Endothelial cell of umbilical vein (primary cell): ENCODE measurements at regions not wholly inside any gene's neighbourhood (a gene's known extent, or its start where the extent isn't known, plus 50 kb on each side); places are given as distances from the start of the nearest gene placed in this dataset.

Experiments used
- BruUV-seq: library from RNA; stranded (reverse); fragments of 400-500 nt; replicated peaks from 2 replicates; lab custom pipeline; 2021; lab: Mats Ljungman, UMichigan
- CTCF ChIA-PET: fragments of 300-600, 350-600 bp; sonication (Branson Sonifier 250); formaldehyde crosslinking; loops from one replicate; lab custom pipeline; 2021; ENCODE audit warnings: antibody characterized with exemption, inconsistent platforms; lab: Charles Lee
- POLR2A ChIA-PET: fragments of 300-600, 350-600 bp; sonication (Branson Sonifier 250); formaldehyde crosslinking; loops from one replicate; lab custom pipeline; 2021; ENCODE audit warnings: antibody characterized with exemption, inconsistent platforms; lab: Charles Lee
- DNase-seq: peaks from one replicate; pipeline ENCODE4 v3.0.0-alpha.2; 2011; ENCODE audit warnings: low read depth, low spot score
- FAIRE-seq: peaks from 2 replicates; lab custom pipeline; 2011; peaks lifted over from hg19 to GRCh38; lab: Jason Lieb, UNC
- H2AFZ ChIP-seq: 2 replicates; pipeline ENCODE4 v1.6.0; 2012; ENCODE audit warnings: low read depth, low read length, control low read depth, inconsistent platforms
- H3K27ac ChIP-seq: 2 replicates; pipeline ENCODE4 v1.5.1; 2011; ENCODE audit warnings: low read depth, mild to moderate bottlenecking, control low read depth, low read length, moderate library complexity; ENCODE audit not compliant: insufficient read depth
- H3K27me3 ChIP-seq, 2 experiments: 2 replicates each; pipeline versions ENCODE4 v1.6.0 to v1.6.1; 2011; ENCODE audit warnings: low read length in 2 of 2, mixed read lengths in 1 of 2; ENCODE audit not compliant: control insufficient read depth in 2 of 2, insufficient read depth in 2 of 2
- H3K36me3 ChIP-seq, 2 experiments: 2 replicates in 1 of 2; 3 replicates in 1 of 2; pipeline ENCODE4 v1.5.1; 2011; ENCODE audit warnings: low read length in 2 of 2, mild to moderate bottlenecking in 1 of 2, moderate library complexity in 1 of 2; ENCODE audit not compliant: control insufficient read depth in 2 of 2, insufficient read depth in 2 of 2; ENCODE audit errors: extremely low read depth in 1 of 2
- H3K4me1 ChIP-seq: 3 replicates; pipeline ENCODE4 v1.5.1; 2011; ENCODE audit warnings: mild to moderate bottlenecking, low read length; ENCODE audit not compliant: control insufficient read depth, insufficient read depth; ENCODE audit errors: extremely low read depth
- H3K4me2 ChIP-seq: 2 replicates; pipeline ENCODE4 v1.6.1; 2011; ENCODE audit warnings: low read length, control low read depth, mixed read lengths; ENCODE audit not compliant: insufficient read depth
- H3K4me3 ChIP-seq, 3 experiments: fragments of 200-600 bp in 1 of 3; sonication (generic), shearing (Covaris generic) in 1 of 3; replicated peaks in 1 of 3; 2 replicates each; pipeline ENCODE4 v1.5.1; 2011 to 2016; ENCODE audit warnings: control low read depth in 3 of 3, low read length in 3 of 3, mild to moderate bottlenecking in 2 of 3, inconsistent platforms in 1 of 3, low read depth in 1 of 3, moderate library complexity in 1 of 3; ENCODE audit not compliant: insufficient read depth in 1 of 3
- H3K79me2 ChIP-seq: 2 replicates; pipeline ENCODE4 v1.6.0; 2012; ENCODE audit warnings: low read length, inconsistent platforms; ENCODE audit not compliant: control insufficient read depth, insufficient read depth
- H3K9ac ChIP-seq: replicated peaks from 2 replicates; pipeline ENCODE3; 2011; ENCODE audit warnings: low read length, control low read depth; ENCODE audit not compliant: insufficient read depth; ENCODE audit errors: extremely low read depth
- H3K9me1 ChIP-seq: replicated peaks from 3 replicates; pipeline ENCODE4 v1.6.0; 2011; ENCODE audit warnings: mild to moderate bottlenecking, low read length; ENCODE audit not compliant: control insufficient read depth, insufficient read depth; ENCODE audit errors: extremely low read depth
- H3K9me3 ChIP-seq: replicated peaks from 2 replicates; pipeline ENCODE4 v1.5.1; 2012; ENCODE audit warnings: low read length, inconsistent platforms; ENCODE audit not compliant: control insufficient read depth, insufficient read depth
- H4K20me1 ChIP-seq: replicated peaks from 2 replicates; pipeline ENCODE3; 2011; ENCODE audit warnings: mild to moderate bottlenecking, low read length; ENCODE audit not compliant: control insufficient read depth, insufficient read depth; ENCODE audit errors: extremely low read depth
- CTCF ChIP-seq, 2 donors: IDR thresholded peaks; 1 replicate in 1 of 2; 2 replicates in 1 of 2; pipeline ENCODE4 v1.5.1; 2011; ENCODE audit warnings: low read length in 2 of 2, mild to moderate bottlenecking in 2 of 2, moderate library complexity in 2 of 2, control low read depth in 1 of 2, inconsistent platforms in 1 of 2, low read depth in 1 of 2; ENCODE audit not compliant: insufficient read depth in 1 of 2; ENCODE audit errors: extremely low read depth in 1 of 2
- EZH2 ChIP-seq: IDR thresholded peaks from 2 replicates; pipeline ENCODE4 v1.6.1; 2012; ENCODE audit warnings: borderline replicate concordance, low read depth, mild to moderate bottlenecking, moderate library complexity, low read length, inconsistent platforms; ENCODE audit not compliant: severe bottlenecking
- FOS ChIP-seq: IDR thresholded peaks from 2 replicates; pipeline ENCODE4 v1.6.1; 2011; ENCODE audit warnings: mild to moderate bottlenecking, low read length, moderate library complexity, borderline replicate concordance; ENCODE audit not compliant: insufficient read depth
- GATA2 ChIP-seq: IDR thresholded peaks from 2 replicates; pipeline ENCODE4 v1.7.0; 2011; ENCODE audit warnings: low read depth, mild to moderate bottlenecking, moderate library complexity, mixed read lengths, low read length; ENCODE audit not compliant: insufficient read length, insufficient read depth
- JUN ChIP-seq: IDR thresholded peaks from 2 replicates; pipeline ENCODE4 v1.6.1; 2011; ENCODE audit warnings: borderline replicate concordance, low read depth; ENCODE audit not compliant: insufficient read length, insufficient read depth
- MYC ChIP-seq: IDR thresholded peaks from one replicate; pipeline ENCODE4 v1.6.1; 2011; ENCODE audit warnings: mild to moderate bottlenecking, low read depth, low read length
- POLR2A ChIP-seq: IDR thresholded peaks from 2 replicates; pipeline ENCODE4 v1.6.1; 2012; ENCODE audit warnings: low read depth, mild to moderate bottlenecking, control low read depth, low read length
- POLR2AphosphoS5 ChIP-seq: IDR thresholded peaks from 2 replicates; pipeline ENCODE4 v1.6.1; 2012; ENCODE audit warnings: low read depth, mild to moderate bottlenecking, control low read depth, low read length, moderate library complexity; ENCODE audit not compliant: insufficient read depth
- dilution Hi-C: fragments of 300-500 bp; cut with MboI; formaldehyde crosslinking; loops from one replicate; pipeline ENCODE4 v1.15.0; 2019; ENCODE audit warnings: low sequenced_read_pairs; ENCODE audit not compliant: extremely low pct_ligation_motif_present
- intact Hi-C: fragments of 100-400 bp; cut with micrococcal nuclease; formaldehyde crosslinking; loops from one replicate; pipeline ENCODE4 v1.10.0; 2022
- TF ChIP-seq, protein P1 (sequence below): IDR thresholded peaks from 2 replicates; pipeline ENCODE4 v1.6.1; 2011; ENCODE audit not compliant: insufficient read depth, insufficient read length

DNA sequence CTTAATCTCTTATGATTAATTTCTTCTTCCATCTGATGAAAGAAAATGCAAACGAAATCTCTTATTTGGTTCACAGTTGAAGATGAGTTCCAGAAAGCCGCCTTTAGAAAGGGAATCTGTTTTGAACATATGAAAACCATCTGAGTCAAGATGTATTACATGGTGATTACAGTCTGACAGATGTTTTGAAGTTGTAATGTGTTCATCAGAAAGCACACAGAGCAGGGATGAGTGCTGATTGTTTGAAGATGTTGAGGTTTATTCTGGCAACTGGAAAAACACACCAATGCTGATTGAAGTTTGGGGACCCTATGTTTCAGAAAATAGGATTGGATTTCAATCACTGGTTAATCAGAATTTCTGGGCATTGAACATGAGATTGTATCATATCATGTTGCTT lies 99.7 kb downstream of the TMSB4Y start:
- Histone ChIP-seq H3K9me3 (no peaks in the 10 kb centered on the region), H3K4me3 (no peak overlapping the region), H3K4me2 (no peak overlapping the region), H3K36me3 (no peaks in the 10 kb centered on the region), H2AFZ (no peak overlapping the region), H3K9ac (no peak overlapping the region), H3K4me1 (no peaks in the 10 kb centered on the region), H3K27ac (no peak overlapping the region), H3K27me3 (no peaks in the 10 kb centered on the region), H4K20me1 (no peaks in the 10 kb centered on the region), H3K79me2 (no peaks in the 10 kb centered on the region), H3K9me1 (no peaks in the 10 kb centered on the region)
- CTCF ChIA-PET = no interaction called here
- intact Hi-C loops = no loop called here
- TF ChIP-seq, protein P1, sequence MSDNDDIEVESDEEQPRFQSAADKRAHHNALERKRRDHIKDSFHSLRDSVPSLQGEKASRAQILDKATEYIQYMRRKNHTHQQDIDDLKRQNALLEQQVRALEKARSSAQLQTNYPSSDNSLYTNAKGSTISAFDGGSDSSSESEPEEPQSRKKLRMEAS = no peak
- TF ChIP-seq JUN (no peak), FOS (no peak), POLR2AphosphoS5 (no peak), EZH2 (no peak), GATA2 (no peak), POLR2A (no peak), CTCF (IDR thresholded peaks at IDR 0.05; ENCODE audit: extremely low read depth in 1 of 2, insufficient read depth in 1 of 2, low read depth in 1 of 2, low read length in 2 of 2) (no peak), MYC (no peak)
- POLR2A ChIA-PET = no interaction called here
- FAIRE-seq (no peak), DNase-seq (no peak)
- BruUV-seq = no TSS peak
- dilution Hi-C loops = no loop called here
